ENCODE measurements at regions not wholly inside any gene's neighbourhood (a gene's known extent, or its start where the extent isn't known, plus 50 kb on each side); places are given as distances from the start of the nearest gene placed in this dataset.

GRCh38 chr16:61128545-61129323 lies 907.5 kb downstream of the CDH8 start:
- Histone ChIP-seq H3K9me3 (ENCODE audit: low read length) (no peaks in the 10 kb centered on the region), H3K4me2 (ENCODE audit: low read length) (no peak overlapping the region)
- TF ChIP-seq, protein P1, sequence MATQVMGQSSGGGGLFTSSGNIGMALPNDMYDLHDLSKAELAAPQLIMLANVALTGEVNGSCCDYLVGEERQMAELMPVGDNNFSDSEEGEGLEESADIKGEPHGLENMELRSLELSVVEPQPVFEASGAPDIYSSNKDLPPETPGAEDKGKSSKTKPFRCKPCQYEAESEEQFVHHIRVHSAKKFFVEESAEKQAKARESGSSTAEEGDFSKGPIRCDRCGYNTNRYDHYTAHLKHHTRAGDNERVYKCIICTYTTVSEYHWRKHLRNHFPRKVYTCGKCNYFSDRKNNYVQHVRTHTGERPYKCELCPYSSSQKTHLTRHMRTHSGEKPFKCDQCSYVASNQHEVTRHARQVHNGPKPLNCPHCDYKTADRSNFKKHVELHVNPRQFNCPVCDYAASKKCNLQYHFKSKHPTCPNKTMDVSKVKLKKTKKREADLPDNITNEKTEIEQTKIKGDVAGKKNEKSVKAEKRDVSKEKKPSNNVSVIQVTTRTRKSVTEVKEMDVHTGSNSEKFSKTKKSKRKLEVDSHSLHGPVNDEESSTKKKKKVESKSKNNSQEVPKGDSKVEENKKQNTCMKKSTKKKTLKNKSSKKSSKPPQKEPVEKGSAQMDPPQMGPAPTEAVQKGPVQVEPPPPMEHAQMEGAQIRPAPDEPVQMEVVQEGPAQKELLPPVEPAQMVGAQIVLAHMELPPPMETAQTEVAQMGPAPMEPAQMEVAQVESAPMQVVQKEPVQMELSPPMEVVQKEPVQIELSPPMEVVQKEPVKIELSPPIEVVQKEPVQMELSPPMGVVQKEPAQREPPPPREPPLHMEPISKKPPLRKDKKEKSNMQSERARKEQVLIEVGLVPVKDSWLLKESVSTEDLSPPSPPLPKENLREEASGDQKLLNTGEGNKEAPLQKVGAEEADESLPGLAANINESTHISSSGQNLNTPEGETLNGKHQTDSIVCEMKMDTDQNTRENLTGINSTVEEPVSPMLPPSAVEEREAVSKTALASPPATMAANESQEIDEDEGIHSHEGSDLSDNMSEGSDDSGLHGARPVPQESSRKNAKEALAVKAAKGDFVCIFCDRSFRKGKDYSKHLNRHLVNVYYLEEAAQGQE (IDR thresholded peaks at IDR 0.05; ENCODE audit: borderline replicate concordance): no peak
- TF ChIP-seq SMC3 (conservative IDR thresholded peaks at IDR 0.05; ENCODE audit: poor library complexity) (no peak), MXI1 (conservative IDR thresholded peaks at IDR 0.05; ENCODE audit: poor library complexity, severe bottlenecking) (no peak)
- TF ChIP-seq, protein P2, sequence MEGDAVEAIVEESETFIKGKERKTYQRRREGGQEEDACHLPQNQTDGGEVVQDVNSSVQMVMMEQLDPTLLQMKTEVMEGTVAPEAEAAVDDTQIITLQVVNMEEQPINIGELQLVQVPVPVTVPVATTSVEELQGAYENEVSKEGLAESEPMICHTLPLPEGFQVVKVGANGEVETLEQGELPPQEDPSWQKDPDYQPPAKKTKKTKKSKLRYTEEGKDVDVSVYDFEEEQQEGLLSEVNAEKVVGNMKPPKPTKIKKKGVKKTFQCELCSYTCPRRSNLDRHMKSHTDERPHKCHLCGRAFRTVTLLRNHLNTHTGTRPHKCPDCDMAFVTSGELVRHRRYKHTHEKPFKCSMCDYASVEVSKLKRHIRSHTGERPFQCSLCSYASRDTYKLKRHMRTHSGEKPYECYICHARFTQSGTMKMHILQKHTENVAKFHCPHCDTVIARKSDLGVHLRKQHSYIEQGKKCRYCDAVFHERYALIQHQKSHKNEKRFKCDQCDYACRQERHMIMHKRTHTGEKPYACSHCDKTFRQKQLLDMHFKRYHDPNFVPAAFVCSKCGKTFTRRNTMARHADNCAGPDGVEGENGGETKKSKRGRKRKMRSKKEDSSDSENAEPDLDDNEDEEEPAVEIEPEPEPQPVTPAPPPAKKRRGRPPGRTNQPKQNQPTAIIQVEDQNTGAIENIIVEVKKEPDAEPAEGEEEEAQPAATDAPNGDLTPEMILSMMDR (IDR thresholded peaks at IDR 0.05; ENCODE audit: poor library complexity, severe bottlenecking): no peak

GRCh38 chr16:61105544-61105943 lies 930.7 kb downstream of the CDH8 start:
- Histone ChIP-seq H3K27me3 (ENCODE audit: insufficient read depth, low read depth, low read length) (no peaks in the 10 kb centered on the region), H3K9me2 (ENCODE audit: insufficient read depth, low read length) (no peaks in the 10 kb centered on the region), H3K9ac (ENCODE audit: low read length) (no peak overlapping the region), H4K20me1 (ENCODE audit: insufficient read depth) (no peaks in the 10 kb centered on the region), H3F3A (ENCODE audit: insufficient read depth, low read length, poor library complexity, severe bottlenecking) (no peaks in the 10 kb centered on the region), H3K79me2 (replicated peaks; ENCODE audit: insufficient read depth, low read length) (no peaks in the 10 kb centered on the region), H3K9me3 (ENCODE audit: low read length) (no peaks in the 10 kb centered on the region), H3K27ac (ENCODE audit: low read length) (no peak overlapping the region), H3K4me3 (ENCODE audit: low read length) (no peak overlapping the region), H3K4me2 (ENCODE audit: low read length) (no peak overlapping the region), H3K36me3 (ENCODE audit: insufficient read depth, low read length) (no peaks in the 10 kb centered on the region), H2AFZ (ENCODE audit: low read depth, low read length) (no peak overlapping the region)
- TF ChIP-seq, protein P1 (IDR thresholded peaks at IDR 0.05; ENCODE audit: borderline replicate concordance): no peak
- TF ChIP-seq SMC3 (conservative IDR thresholded peaks at IDR 0.05; ENCODE audit: poor library complexity) (no peak), POLR2AphosphoS5 (IDR thresholded peaks at IDR 0.05) (no peak), RAD21 (conservative IDR thresholded peaks at IDR 0.05) (no peak), EP300 (conservative IDR thresholded peaks at IDR 0.05; ENCODE audit: poor library complexity, severe bottlenecking) (no peak), MXI1 (conservative IDR thresholded peaks at IDR 0.05; ENCODE audit: poor library complexity, severe bottlenecking) (no peak), TAF1 (IDR thresholded peaks at IDR 0.05; ENCODE audit: low read depth) (no peak)
- TF ChIP-seq, protein P2 (IDR thresholded peaks at IDR 0.05; ENCODE audit: poor library complexity, severe bottlenecking): no peak

More at GRCh38 chr16:61128545-61129323, 907.5 kb downstream of the CDH8 start:
- Histone ChIP-seq H3K27me3 (ENCODE audit: insufficient read depth, low read depth, low read length) (no peaks in the 10 kb centered on the region), H3K36me3 (ENCODE audit: insufficient read depth, low read length) (no peaks in the 10 kb centered on the region), H4K20me1 (ENCODE audit: insufficient read depth) (no peaks in the 10 kb centered on the region), H2AFZ (ENCODE audit: low read depth, low read length) (no peak overlapping the region), H3K9me2 (ENCODE audit: insufficient read depth, low read length) (no peaks in the 10 kb centered on the region), H3K27ac (ENCODE audit: low read length) (no peak overlapping the region), H3K9ac (ENCODE audit: low read length) (no peak overlapping the region), H3K4me3 (ENCODE audit: low read length) (no peak overlapping the region), H3K79me2 (replicated peaks; ENCODE audit: insufficient read depth, low read length) (no peaks in the 10 kb centered on the region), H3F3A (ENCODE audit: insufficient read depth, low read length, poor library complexity, severe bottlenecking) (no peaks in the 10 kb centered on the region)

Measured in neural cell (in vitro differentiated cells).